Muscle layer of duodenum (tissue), 2 donors: ENCODE measurements at regions not wholly inside any gene's neighbourhood (a gene's known extent, or its start where the extent isn't known, plus 50 kb on each side); places are given as distances from the start of the nearest gene placed in this dataset.

ENCODE experiments used
- H3K27ac ChIP-seq: one replicate; pipeline ENCODE4 v1.7.0; 2013; ENCODE audit warnings: mild to moderate bottlenecking, low read length
- H3K27me3 ChIP-seq: one replicate; pipeline ENCODE4 v1.7.0; 2013; ENCODE audit warnings: low read depth, mild to moderate bottlenecking, control low read depth, low read length
- H3K36me3 ChIP-seq, 2 donors: one replicate each; pipeline ENCODE4 v1.7.0; 2013; ENCODE audit warnings: low read length in 2 of 2, control low read depth in 1 of 2, mild to moderate bottlenecking in 1 of 2; ENCODE audit not compliant: insufficient read depth in 2 of 2, control insufficient read depth in 1 of 2
- H3K4me1 ChIP-seq, 2 donors: one replicate each; pipeline ENCODE4 v1.7.0; 2013; ENCODE audit warnings: low read length in 2 of 2, mild to moderate bottlenecking in 2 of 2, control low read depth in 1 of 2, moderate library complexity in 1 of 2; ENCODE audit not compliant: insufficient read depth in 2 of 2, control insufficient read depth in 1 of 2
- H3K4me3 ChIP-seq, 2 donors: one replicate each; pipeline ENCODE4 v1.7.0; 2013; ENCODE audit warnings: low read length in 2 of 2, low read depth in 1 of 2, mild to moderate bottlenecking in 1 of 2
- H3K9me3 ChIP-seq, 2 donors: one replicate each; pipeline ENCODE4 v1.7.0; 2013; ENCODE audit warnings: low read length in 2 of 2, control low read depth in 1 of 2, mild to moderate bottlenecking in 1 of 2; ENCODE audit not compliant: control insufficient read depth in 1 of 2
- donor health status: healthy.

- Histone ChIP-seq H3K4me1 (no peaks in the 10 kb centered on the region), H3K9me3 (peaks cover 0 to 11% of the 10 kb centered on the region in 2 donors), H3K27ac (no peak overlapping the region), H3K27me3 (no peaks in the 10 kb centered on the region), H3K36me3 (no peaks in the 10 kb centered on the region), H3K4me3 (no peak overlapping the region)
Measured at GRCh38 chr11:106477776-106478175, 400.3 kb downstream of the AASDHPPT start.

GRCh38 chr11:106479646-106480045, 402.2 kb downstream of the AASDHPPT start:
- Histone ChIP-seq H3K36me3 (no peaks in the 10 kb centered on the region), H3K4me1 (no peaks in the 10 kb centered on the region), H3K27me3 (no peaks in the 10 kb centered on the region), H3K4me3 (no peak overlapping the region), H3K9me3 (peaks cover 0 to 2% of the 10 kb centered on the region in 2 donors), H3K27ac (no peak overlapping the region)

GRCh38 chr11:106480581-106481190, 403.2 kb downstream of the AASDHPPT start:
- Histone ChIP-seq H3K9me3 (no peaks in the 10 kb centered on the region), H3K36me3 (no peaks in the 10 kb centered on the region), H3K4me3 (no peak overlapping the region), H3K4me1 (no peaks in the 10 kb centered on the region), H3K27ac (no peak overlapping the region), H3K27me3 (no peaks in the 10 kb centered on the region)

GRCh38 chr11:106482917-106483785, 405.7 kb downstream of the AASDHPPT start:
- no peaks in the 10 kb centered on the region for H3K4me1 ChIP-seq
- no peaks in the 10 kb centered on the region for H3K27me3 ChIP-seq
- no peaks in the 10 kb centered on the region for H3K36me3 ChIP-seq

GRCh38 chr11:106491751-106492150, 414.3 kb downstream of the AASDHPPT start:
- H3K27me3 ChIP-seq: no peaks in the 10 kb centered on the region
- no peak overlapping the region for H3K27ac ChIP-seq
- peaks cover 0 to 2% of the 10 kb centered on the region in 2 donors for H3K9me3 ChIP-seq
- no peaks in the 10 kb centered on the region for H3K4me1 ChIP-seq
- H3K4me3 ChIP-seq: no peak overlapping the region
- no peaks in the 10 kb centered on the region for H3K36me3 ChIP-seq

More at GRCh38 chr11:106482917-106483785, 405.7 kb downstream of the AASDHPPT start:
- Histone ChIP-seq H3K4me3 (no peak overlapping the region), H3K27ac (no peak overlapping the region), H3K9me3 (no peaks in the 10 kb centered on the region)

- Histone ChIP-seq H3K4me3 (no peak overlapping the region), H3K36me3 (no peaks in the 10 kb centered on the region), H3K27ac (no peak overlapping the region), H3K27me3 (no peaks in the 10 kb centered on the region), H3K4me1 (no peaks in the 10 kb centered on the region), H3K9me3 (peaks cover 0 to 2% of the 10 kb centered on the region in 2 donors)
Measured at GRCh38 chr11:106493751-106494150, 416.3 kb downstream of the AASDHPPT start.

- no peaks in the 10 kb centered on the region for H3K36me3 ChIP-seq
- no peaks in the 10 kb centered on the region for H3K9me3 ChIP-seq
- no peaks in the 10 kb centered on the region for H3K27me3 ChIP-seq
- no peaks in the 10 kb centered on the region for H3K4me1 ChIP-seq
- H3K4me3 ChIP-seq: no peak overlapping the region
- no peak overlapping the region for H3K27ac ChIP-seq
Measured at GRCh38 chr11:106495046-106495445, 417.6 kb downstream of the AASDHPPT start.

- Histone ChIP-seq H3K4me1 (no peaks in the 10 kb centered on the region), H3K27ac (no peak overlapping the region), H3K36me3 (no peaks in the 10 kb centered on the region), H3K27me3 (no peaks in the 10 kb centered on the region), H3K4me3 (no peak overlapping the region), H3K9me3 (no peaks in the 10 kb centered on the region)
Measured at GRCh38 chr11:106496677-106497076, 419.2 kb downstream of the AASDHPPT start.

- Histone ChIP-seq H3K4me1 (no peaks in the 10 kb centered on the region), H3K27me3 (no peaks in the 10 kb centered on the region), H3K27ac (no peak overlapping the region), H3K4me3 (no peak overlapping the region), H3K9me3 (no peaks in the 10 kb centered on the region), H3K36me3 (no peaks in the 10 kb centered on the region)
Measured at GRCh38 chr11:106497321-106497720, 419.9 kb downstream of the AASDHPPT start.

GRCh38 chr11:106497822-106498221, 420.4 kb downstream of the AASDHPPT start:
- H3K27me3 ChIP-seq: no peaks in the 10 kb centered on the region

GRCh38 chr11:106503901-106504300, 426.4 kb downstream of the AASDHPPT start:
- no peaks in the 10 kb centered on the region for H3K36me3 ChIP-seq

More at GRCh38 chr11:106497822-106498221, 420.4 kb downstream of the AASDHPPT start:
- Histone ChIP-seq H3K36me3 (no peaks in the 10 kb centered on the region), H3K4me1 (no peaks in the 10 kb centered on the region), H3K27ac (no peak overlapping the region), H3K4me3 (no peak overlapping the region), H3K9me3 (no peaks in the 10 kb centered on the region)

More at GRCh38 chr11:106503901-106504300, 426.4 kb downstream of the AASDHPPT start:
- H3K4me3 ChIP-seq: no peak overlapping the region
- no peak overlapping the region for H3K27ac ChIP-seq
- H3K9me3 ChIP-seq: no peaks in the 10 kb centered on the region
- H3K4me1 ChIP-seq: no peaks in the 10 kb centered on the region
- H3K27me3 ChIP-seq: no peaks in the 10 kb centered on the region
